MCF 10A (cell line): ENCODE measurements at regions not wholly inside any gene's neighbourhood (a gene's known extent, or its start where the extent isn't known, plus 50 kb on each side); places are given as distances from the start of the nearest gene placed in this dataset.

Experiments used
- BruUV-seq: library from RNA; stranded (reverse); fragments of 400-500 nt; replicated peaks from 2 replicates; lab custom pipeline; 2021; lab: Mats Ljungman, UMichigan
- CTCF ChIA-PET: fragments of 300-600 bp; sonication (Branson Sonifier 250); formaldehyde crosslinking; extraction: SDS; loops from one replicate; lab custom pipeline; 2021; ENCODE audit warnings: antibody characterized with exemption, inconsistent platforms; lab: Yijun Ruan, JAX
- POLR2A ChIA-PET: fragments of 300-600, 350-650 bp; sonication (Branson Sonifier 250); formaldehyde crosslinking; extraction: SDS; loops from one replicate; lab custom pipeline; 2020; ENCODE audit warnings: antibody characterized with exemption, inconsistent platforms; lab: Yijun Ruan, JAX
- DNase-seq: peaks from one replicate; pipeline ENCODE4 v3.0.0-alpha.2; 2018; ENCODE audit not compliant: unreplicated experiment
- H3K27ac Mint-ChIP-seq: one replicate; pipeline ENCODE4 v1.8.0; 2022; ENCODE audit warnings: mild to moderate bottlenecking, low read depth, mixed read lengths; ENCODE audit not compliant: unreplicated experiment
- H3K27me3 Mint-ChIP-seq: one replicate; pipeline ENCODE4 v1.8.0; 2022; ENCODE audit warnings: mixed read lengths; ENCODE audit not compliant: insufficient read depth, unreplicated experiment
- H3K36me3 Mint-ChIP-seq: one replicate; pipeline ENCODE4 v1.8.0; 2022; ENCODE audit warnings: mild to moderate bottlenecking, moderate library complexity, mixed read lengths; ENCODE audit not compliant: insufficient read depth, unreplicated experiment
- H3K4me1 Mint-ChIP-seq: one replicate; pipeline ENCODE4 v1.8.0; 2022; ENCODE audit warnings: mixed read lengths; ENCODE audit not compliant: insufficient read depth, unreplicated experiment
- H3K4me3 Mint-ChIP-seq: one replicate; pipeline ENCODE4 v1.8.0; 2022; ENCODE audit warnings: mild to moderate bottlenecking, moderate library complexity, mixed read lengths; ENCODE audit not compliant: unreplicated experiment
- H3K9me3 Mint-ChIP-seq: one replicate; pipeline ENCODE4 v1.8.0; 2022; ENCODE audit warnings: mixed read lengths; ENCODE audit not compliant: unreplicated experiment
- intact Hi-C: fragments of 100-400 bp; cut with micrococcal nuclease; formaldehyde crosslinking; loops from 2 replicates; pipeline ENCODE4 v1.14.1; 2022
- TF ChIP-seq, protein P1 (sequence below): fragments of 200-600 bp; IDR thresholded peaks from one replicate; pipeline ENCODE4 v1.8.0; 2022; ENCODE audit warnings: antibody characterized with exemption, mild to moderate bottlenecking; ENCODE audit not compliant: unreplicated experiment

DNA sequence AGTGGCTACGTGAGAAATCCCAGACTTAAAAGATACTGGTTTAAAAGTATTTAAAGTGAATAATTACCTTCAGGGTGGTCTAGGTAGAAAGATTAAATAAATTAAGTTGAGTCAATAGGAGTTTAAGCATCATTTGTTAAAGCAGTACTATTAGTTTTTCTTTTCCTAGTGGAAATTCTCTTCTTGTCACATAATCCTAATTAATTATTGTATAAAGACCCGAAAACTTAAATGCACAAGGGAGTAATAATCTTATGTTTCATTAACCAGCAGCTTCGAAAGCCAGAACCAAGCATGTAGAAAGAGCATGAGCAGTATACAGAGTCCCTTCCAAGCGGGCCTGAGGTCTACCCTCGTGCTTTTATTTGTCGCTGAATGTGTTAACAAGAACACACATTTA, 90.2 kb upstream of the SKOR2 start:
- ChIA-PET CTCF (interaction anchor here (0.6 kb wide), 1 partner anchor 33 kb away, joined by 3 read pairs; no protein-coding TSS in a partner anchor), POLR2A (no interaction called here)
- H3K9me3 Mint-ChIP-seq, result no peaks in the 10 kb centered on the region
- H3K36me3 Mint-ChIP-seq, result no peaks in the 10 kb centered on the region
- BruUV-seq, result no TSS peak
- H3K4me3 Mint-ChIP-seq, result no peak overlapping the region
- DNase-seq, result no peak
- no peaks in the 10 kb centered on the region for H3K4me1 Mint-ChIP-seq
- H3K27me3 Mint-ChIP-seq, result peaks cover 25% of the 10 kb centered on the region
- no peak overlapping the region for H3K27ac Mint-ChIP-seq
- TF ChIP-seq, protein P1, sequence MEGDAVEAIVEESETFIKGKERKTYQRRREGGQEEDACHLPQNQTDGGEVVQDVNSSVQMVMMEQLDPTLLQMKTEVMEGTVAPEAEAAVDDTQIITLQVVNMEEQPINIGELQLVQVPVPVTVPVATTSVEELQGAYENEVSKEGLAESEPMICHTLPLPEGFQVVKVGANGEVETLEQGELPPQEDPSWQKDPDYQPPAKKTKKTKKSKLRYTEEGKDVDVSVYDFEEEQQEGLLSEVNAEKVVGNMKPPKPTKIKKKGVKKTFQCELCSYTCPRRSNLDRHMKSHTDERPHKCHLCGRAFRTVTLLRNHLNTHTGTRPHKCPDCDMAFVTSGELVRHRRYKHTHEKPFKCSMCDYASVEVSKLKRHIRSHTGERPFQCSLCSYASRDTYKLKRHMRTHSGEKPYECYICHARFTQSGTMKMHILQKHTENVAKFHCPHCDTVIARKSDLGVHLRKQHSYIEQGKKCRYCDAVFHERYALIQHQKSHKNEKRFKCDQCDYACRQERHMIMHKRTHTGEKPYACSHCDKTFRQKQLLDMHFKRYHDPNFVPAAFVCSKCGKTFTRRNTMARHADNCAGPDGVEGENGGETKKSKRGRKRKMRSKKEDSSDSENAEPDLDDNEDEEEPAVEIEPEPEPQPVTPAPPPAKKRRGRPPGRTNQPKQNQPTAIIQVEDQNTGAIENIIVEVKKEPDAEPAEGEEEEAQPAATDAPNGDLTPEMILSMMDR, result no peak
- intact Hi-C loops, result no loop called here

- POLR2A ChIA-PET, result no interaction called here
- intact Hi-C loops, result no loop called here
- Mint-ChIP-seq H3K27ac (no peak overlapping the region), H3K9me3 (no peaks in the 10 kb centered on the region), H3K27me3 (peaks cover 68% of the 10 kb centered on the region), H3K36me3 (no peaks in the 10 kb centered on the region), H3K4me1 (no peaks in the 10 kb centered on the region), H3K4me3 (no peak overlapping the region)
- CTCF ChIA-PET, result no interaction called here
- BruUV-seq, result no TSS peak
- TF ChIP-seq, protein P1, result no peak
- no peak for DNase-seq
Measured at GRCh38 chr18:47334966-47335365, 83.5 kb upstream of the SKOR2 start.

- H3K27ac Mint-ChIP-seq, result no peak overlapping the region
- H3K36me3 Mint-ChIP-seq, result no peaks in the 10 kb centered on the region
- DNase-seq, result no peak
- no TSS peak for BruUV-seq
- ChIA-PET CTCF (no interaction called here), POLR2A (no interaction called here)
- H3K27me3 Mint-ChIP-seq, result peaks cover 76% of the 10 kb centered on the region
- no peak overlapping the region for H3K4me3 Mint-ChIP-seq
- intact Hi-C loops, result no loop called here
- H3K9me3 Mint-ChIP-seq, result no peaks in the 10 kb centered on the region
- H3K4me1 Mint-ChIP-seq, result no peaks in the 10 kb centered on the region
- TF ChIP-seq, protein P1, result no peak
Measured at GRCh38 chr18:47333926-47334635, 82.6 kb upstream of the SKOR2 start.

DNA sequence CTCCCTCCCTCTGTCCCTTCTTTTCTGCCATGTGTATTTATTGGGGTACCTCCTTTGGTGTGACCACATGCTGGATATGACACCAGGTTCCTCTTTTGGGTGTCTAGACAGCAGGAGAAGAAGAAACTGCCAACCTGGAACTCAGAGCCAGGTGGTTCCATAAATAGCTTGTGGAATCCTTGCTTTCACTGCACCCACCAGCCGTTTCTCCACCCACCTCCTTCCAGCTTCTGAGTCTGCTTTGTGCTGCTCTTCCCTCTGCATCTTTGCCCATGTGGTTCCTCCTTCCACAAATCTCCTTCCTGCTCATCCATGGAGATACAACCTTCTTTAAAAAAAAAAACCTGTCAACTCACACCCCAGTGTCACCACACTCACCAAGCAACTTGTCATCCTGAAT, 80.2 kb upstream of the SKOR2 start:
- no peaks in the 10 kb centered on the region for H3K36me3 Mint-ChIP-seq
- intact Hi-C loops, result no loop called here
- TF ChIP-seq, protein P1, result no peak
- BruUV-seq, result no TSS peak
- ChIA-PET CTCF (interaction anchor here (0.8 kb wide), 1 partner anchor 692 kb away, joined by 3 read pairs; no protein-coding TSS in a partner anchor), POLR2A (no interaction called here)
- H3K27me3 Mint-ChIP-seq, result peaks cover 70% of the 10 kb centered on the region
- no peaks in the 10 kb centered on the region for H3K9me3 Mint-ChIP-seq
- no peak overlapping the region for H3K4me3 Mint-ChIP-seq
- no peak overlapping the region for H3K27ac Mint-ChIP-seq
- DNase-seq, result no peak
- H3K4me1 Mint-ChIP-seq, result no peaks in the 10 kb centered on the region
